ENCODE measurements at regions not wholly inside any gene's neighbourhood (a gene's known extent, or its start where the extent isn't known, plus 50 kb on each side); places are given as distances from the start of the nearest gene placed in this dataset.

DNA sequence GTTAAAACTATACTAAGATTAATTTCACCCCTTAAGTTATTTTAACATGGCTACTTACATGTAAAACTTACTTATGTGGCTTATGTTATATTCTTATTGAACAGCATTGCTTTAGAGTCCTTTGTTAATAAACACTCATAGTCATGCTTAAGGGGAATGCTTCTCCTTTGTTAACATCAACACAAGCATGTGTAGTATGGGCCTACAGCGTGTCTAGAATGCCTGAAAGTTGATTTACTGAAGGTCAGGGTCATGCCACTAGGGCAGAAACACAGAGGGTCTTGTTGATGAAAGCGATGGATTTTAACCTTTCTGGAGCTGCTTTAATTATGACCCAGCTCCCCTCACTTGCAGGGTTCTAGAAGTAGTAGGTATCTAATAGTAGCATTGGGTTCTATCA, 159.8 kb upstream of the DLX2 start:
- TF ChIP-seq, protein P1, sequence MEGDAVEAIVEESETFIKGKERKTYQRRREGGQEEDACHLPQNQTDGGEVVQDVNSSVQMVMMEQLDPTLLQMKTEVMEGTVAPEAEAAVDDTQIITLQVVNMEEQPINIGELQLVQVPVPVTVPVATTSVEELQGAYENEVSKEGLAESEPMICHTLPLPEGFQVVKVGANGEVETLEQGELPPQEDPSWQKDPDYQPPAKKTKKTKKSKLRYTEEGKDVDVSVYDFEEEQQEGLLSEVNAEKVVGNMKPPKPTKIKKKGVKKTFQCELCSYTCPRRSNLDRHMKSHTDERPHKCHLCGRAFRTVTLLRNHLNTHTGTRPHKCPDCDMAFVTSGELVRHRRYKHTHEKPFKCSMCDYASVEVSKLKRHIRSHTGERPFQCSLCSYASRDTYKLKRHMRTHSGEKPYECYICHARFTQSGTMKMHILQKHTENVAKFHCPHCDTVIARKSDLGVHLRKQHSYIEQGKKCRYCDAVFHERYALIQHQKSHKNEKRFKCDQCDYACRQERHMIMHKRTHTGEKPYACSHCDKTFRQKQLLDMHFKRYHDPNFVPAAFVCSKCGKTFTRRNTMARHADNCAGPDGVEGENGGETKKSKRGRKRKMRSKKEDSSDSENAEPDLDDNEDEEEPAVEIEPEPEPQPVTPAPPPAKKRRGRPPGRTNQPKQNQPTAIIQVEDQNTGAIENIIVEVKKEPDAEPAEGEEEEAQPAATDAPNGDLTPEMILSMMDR (IDR thresholded peaks at IDR 0.05) = no peak
- no peak for TF ChIP-seq EP300 (IDR thresholded peaks at IDR 0.05)
- TF ChIP-seq POLR2AphosphoS5 (IDR thresholded peaks at IDR 0.05) = no peak
- no peak for TF ChIP-seq POLR2A (IDR thresholded peaks at IDR 0.05; ENCODE audit: low read depth)
